Esophagus (tissue), 2 donors: ENCODE measurements at regions not wholly inside any gene's neighbourhood (a gene's known extent, or its start where the extent isn't known, plus 50 kb on each side); places are given as distances from the start of the nearest gene placed in this dataset.

ENCODE experiments used
- H3K27ac ChIP-seq, 2 donors: one replicate each; pipeline ENCODE4 v1.5.1; 2013; ENCODE audit warnings: low read depth in 2 of 2, mild to moderate bottlenecking in 2 of 2, inconsistent platforms in 1 of 2, low read length in 1 of 2, moderate library complexity in 1 of 2
- H3K27me3 ChIP-seq, 2 donors: one replicate each; pipeline ENCODE4 v1.6.1; 2013; ENCODE audit warnings: low read length in 2 of 2, control low read depth in 1 of 2, mild to moderate bottlenecking in 1 of 2; ENCODE audit not compliant: insufficient read depth in 2 of 2, control insufficient read depth in 1 of 2
- H3K36me3 ChIP-seq, 2 donors: one replicate each; pipeline ENCODE4 v1.6.1; 2013; ENCODE audit warnings: low read length in 1 of 2; ENCODE audit not compliant: control insufficient read depth in 2 of 2, insufficient read depth in 2 of 2
- H3K4me1 ChIP-seq, 2 donors: one replicate each; pipeline ENCODE4 v1.6.1; 2013; ENCODE audit warnings: low read length in 1 of 2; ENCODE audit not compliant: control insufficient read depth in 2 of 2, insufficient read depth in 2 of 2
- H3K4me3 ChIP-seq, 2 donors: one replicate each; pipeline ENCODE4 v1.5.1; 2013; ENCODE audit warnings: low read length in 2 of 2, mild to moderate bottlenecking in 2 of 2, low read depth in 1 of 2, moderate library complexity in 1 of 2
- H3K9me3 ChIP-seq, 2 donors: one replicate each; pipeline ENCODE4 v1.6.1; 2013; ENCODE audit warnings: mild to moderate bottlenecking in 2 of 2, low read depth in 1 of 2, low read length in 1 of 2, moderate library complexity in 1 of 2; ENCODE audit not compliant: control insufficient read depth in 2 of 2, insufficient read depth in 1 of 2
- WGBS, 2 donors: extraction: QIAGEN DNeasy Blood & Tissue Kit; methylation state at CpG; one replicate each; pipeline ENCODE4 v1.1.7; 2013; 5-methylcytosine and 5-hydroxymethylcytosine counted together
- donor health status: healthy with polysubstance abuse.
- donor health status: Bipolar disorder and iron deficiency.

DNA sequence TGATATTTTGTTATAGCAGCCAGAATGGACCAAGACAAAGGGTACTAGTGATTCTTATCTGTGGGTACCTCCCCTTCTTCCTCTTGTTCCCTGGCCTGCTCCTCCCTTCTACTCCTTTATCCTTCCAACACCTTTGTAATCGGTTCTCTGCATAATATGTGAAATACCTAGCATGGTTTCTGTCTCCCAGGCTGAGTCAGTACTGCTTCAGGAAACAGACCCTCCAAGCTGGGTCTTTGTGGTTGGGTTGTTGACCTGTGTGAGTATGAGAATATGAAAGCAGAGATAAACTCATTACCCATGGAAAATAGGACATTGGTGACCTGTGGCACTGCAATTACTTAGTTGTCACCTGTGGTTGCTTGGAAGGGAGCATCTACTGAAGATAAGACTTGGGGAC, 69.3 kb upstream of the KLF13 start:
- H3K4me3 ChIP-seq: no peak overlapping the region
- 76% methylated on average over 1 of the region's 1 CpG for WGBS, 2 donors
- H3K36me3 ChIP-seq: no peaks in the 10 kb centered on the region

DNA sequence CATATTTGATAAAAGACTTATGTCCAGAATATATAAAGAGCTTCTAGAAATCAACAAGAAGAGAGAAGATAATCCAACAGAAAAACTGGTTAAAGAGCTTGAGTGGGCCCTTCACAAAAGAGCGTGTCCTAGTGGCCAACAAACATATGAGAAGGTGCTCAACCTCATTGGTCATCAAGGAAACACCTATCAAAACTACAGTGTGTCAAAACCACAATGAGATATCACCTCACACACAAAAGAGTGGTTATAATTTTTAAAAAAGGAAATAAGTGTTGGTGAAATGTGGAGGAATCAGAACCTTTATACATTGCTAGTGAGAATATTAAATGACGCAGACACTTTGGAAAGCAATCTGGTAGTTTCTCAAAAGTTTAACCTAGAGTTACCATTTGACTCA, 68.4 kb upstream of the KLF13 start:
- Histone ChIP-seq H3K4me3 (no peak overlapping the region), H3K27ac (no peak overlapping the region), H3K27me3 (no peaks in the 10 kb centered on the region), H3K36me3 (no peaks in the 10 kb centered on the region), H3K9me3 (no peaks in the 10 kb centered on the region), H3K4me1 (peaks cover 5 to 12% of the 10 kb centered on the region in 2 donors)
- WGBS, 2 donors: 92 to 93% methylated on average over 2 of the region's 2 CpGs

More for the DNA sequence above, 69.3 kb upstream of the KLF13 start:
- Histone ChIP-seq H3K4me1 (peaks cover 5 to 6% of the 10 kb centered on the region in 2 donors), H3K9me3 (no peaks in the 10 kb centered on the region), H3K27ac (no peak overlapping the region), H3K27me3 (no peaks in the 10 kb centered on the region)

DNA sequence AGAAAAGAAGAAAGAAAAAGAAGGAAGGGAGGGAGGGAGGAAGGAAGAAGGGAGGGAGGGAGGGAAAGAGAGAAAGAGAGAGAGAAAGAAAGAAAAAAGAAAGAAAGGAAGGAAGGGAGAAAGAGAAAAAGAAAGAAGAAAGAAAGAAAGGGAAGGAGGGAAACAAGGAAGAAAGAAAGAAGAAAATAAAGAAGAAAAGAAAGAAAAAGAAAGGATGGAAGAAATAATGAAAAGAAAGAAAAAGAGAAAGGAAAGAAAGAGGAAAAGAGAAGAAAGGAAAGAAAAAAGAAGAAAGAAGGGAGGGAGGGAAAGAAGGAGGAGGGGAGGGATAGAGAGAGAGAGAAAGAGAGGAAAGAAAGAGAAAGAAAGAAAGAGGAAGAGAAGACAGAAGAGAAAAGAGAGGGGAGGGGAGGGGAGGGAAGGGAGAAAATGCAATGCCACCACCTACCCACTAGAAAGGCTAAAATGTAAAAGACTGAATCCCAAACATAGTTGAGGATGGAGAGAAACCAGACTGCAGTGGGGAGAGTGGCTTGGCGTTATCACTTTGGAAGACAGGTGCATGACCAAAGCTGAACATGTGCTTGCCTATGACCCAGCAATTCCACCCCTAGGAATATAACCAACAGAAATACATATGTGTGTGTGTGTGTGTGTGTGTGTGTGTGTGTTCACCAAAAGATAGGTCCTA, 66.9 kb upstream of the KLF13 start:
- no peaks in the 10 kb centered on the region for H3K36me3 ChIP-seq
- WGBS, 2 donors: 87 to 100% methylated on average over 1 of the region's 1 CpG
- H3K27me3 ChIP-seq: no peaks in the 10 kb centered on the region
- H3K27ac ChIP-seq: no peak overlapping the region
- no peak overlapping the region for H3K4me3 ChIP-seq
- peaks cover 10 to 23% of the 10 kb centered on the region in 2 donors for H3K4me1 ChIP-seq
- no peaks in the 10 kb centered on the region for H3K9me3 ChIP-seq

DNA sequence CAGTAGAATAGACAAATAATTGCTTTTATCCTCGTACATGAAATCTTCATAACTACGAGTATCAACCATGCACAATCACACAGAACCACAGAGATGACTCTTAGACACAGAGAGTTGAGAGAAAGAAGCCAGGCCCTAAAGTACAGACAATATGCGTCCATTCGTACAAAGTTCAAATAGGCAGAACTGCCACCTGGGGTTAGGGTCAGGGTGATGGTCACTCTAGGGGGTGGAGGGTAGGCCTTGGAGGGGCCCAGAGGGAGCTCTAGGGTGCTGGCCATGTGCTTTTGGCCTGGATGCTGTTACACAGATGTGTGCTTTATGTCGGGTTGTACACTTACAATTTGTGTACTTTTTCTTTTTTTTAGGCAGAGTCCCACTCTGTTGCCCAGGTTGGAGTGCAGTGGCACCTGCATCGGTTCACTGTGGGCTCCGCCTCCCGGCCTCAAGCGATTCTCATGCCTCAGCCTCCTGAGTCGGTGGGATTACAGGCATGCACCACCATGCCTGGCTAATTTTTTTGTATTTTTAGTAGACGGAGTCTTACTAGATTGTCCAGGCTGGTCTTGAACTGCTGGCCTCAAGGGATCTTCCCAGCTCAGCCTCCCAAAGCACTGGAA, 65.9 kb upstream of the KLF13 start:
- no peaks in the 10 kb centered on the region for H3K27me3 ChIP-seq
- H3K27ac ChIP-seq: no peak overlapping the region
- peaks cover 10 to 29% of the 10 kb centered on the region in 2 donors for H3K4me1 ChIP-seq
- H3K4me3 ChIP-seq: no peak overlapping the region
- no peaks in the 10 kb centered on the region for H3K9me3 ChIP-seq
- no peaks in the 10 kb centered on the region for H3K36me3 ChIP-seq
- 92 to 93% methylated on average over 11 of the region's 11 CpGs for WGBS, 2 donors

DNA sequence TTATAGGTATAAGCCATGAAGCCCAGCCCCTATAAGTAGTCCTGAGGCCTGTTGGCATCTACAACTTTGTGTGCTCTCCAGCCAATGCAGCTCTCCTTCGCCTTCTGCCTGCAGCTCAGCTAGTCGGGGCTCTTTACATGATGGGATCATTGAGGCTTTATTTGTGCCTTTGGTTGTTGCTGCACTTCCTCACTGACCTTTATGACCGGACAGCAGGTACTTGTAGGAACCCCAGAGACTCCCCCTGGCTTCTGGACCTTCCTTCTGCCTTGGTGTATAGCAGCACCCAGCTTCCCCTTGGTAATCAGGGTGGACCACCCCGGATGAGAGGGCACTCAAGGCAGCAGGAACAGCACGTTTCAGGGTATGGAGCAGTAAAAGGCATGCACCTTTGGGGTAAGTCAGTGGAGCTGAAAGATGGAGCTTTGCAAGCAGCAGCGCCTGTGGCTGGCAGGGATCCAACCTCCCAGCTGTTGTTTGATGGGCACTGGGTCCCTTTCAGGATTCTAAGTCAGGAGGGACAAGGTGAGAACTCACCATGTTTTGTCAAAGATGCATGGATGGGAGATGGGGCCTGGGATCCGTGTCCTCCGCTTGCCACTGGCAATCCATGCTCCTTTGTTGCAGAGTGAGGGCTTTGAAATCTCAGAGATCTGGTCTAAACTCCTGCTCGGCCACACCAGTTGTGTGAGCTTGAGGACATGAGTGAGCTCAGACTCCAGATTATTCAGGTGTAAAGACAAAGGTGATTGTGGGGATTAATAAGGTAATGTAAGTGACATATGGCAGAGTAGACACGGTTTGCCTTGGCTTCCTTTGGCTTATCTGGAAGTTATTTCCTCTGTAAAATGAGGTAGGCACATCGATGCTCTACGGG, 65.1 kb upstream of the KLF13 start:
- Histone ChIP-seq H3K4me1 (peaks cover 7 to 26% of the 10 kb centered on the region in 2 donors), H3K27me3 (no peaks in the 10 kb centered on the region), H3K4me3 (no peak overlapping the region), H3K36me3 (no peaks in the 10 kb centered on the region), H3K27ac (peak overlapping the region in 1 of 2 donors; percentile 8), H3K9me3 (no peaks in the 10 kb centered on the region)
- 82 to 85% methylated on average over 12 of the region's 12 CpGs for WGBS, 2 donors

DNA sequence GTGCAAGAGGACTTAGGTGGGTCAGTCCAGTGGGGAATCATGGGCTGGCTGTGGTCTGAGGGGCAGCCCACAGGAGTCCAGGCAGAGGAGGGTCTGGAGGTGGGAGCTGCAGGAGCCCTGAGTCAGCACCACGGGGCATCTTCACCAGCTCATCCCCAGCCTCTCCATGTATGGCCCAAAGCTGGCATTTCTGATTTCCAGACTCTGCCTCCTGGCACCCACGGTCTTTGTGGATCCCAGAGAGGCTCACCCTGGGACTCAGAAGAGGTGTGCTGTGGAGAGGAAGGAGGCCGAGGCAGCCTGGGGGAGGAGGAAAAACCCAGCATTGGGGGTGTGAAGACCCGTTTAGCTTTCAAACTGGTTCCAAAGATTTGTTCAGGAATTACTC, 64.5 kb upstream of the KLF13 start:
- 90 to 98% methylated on average over 4 of the region's 4 CpGs for WGBS, 2 donors
- Histone ChIP-seq H3K27ac (peak overlapping the region in 1 of 2 donors; percentile 8), H3K9me3 (no peaks in the 10 kb centered on the region), H3K27me3 (no peaks in the 10 kb centered on the region), H3K36me3 (no peaks in the 10 kb centered on the region), H3K4me3 (no peak overlapping the region), H3K4me1 (peaks cover 7 to 26% of the 10 kb centered on the region in 2 donors)

DNA sequence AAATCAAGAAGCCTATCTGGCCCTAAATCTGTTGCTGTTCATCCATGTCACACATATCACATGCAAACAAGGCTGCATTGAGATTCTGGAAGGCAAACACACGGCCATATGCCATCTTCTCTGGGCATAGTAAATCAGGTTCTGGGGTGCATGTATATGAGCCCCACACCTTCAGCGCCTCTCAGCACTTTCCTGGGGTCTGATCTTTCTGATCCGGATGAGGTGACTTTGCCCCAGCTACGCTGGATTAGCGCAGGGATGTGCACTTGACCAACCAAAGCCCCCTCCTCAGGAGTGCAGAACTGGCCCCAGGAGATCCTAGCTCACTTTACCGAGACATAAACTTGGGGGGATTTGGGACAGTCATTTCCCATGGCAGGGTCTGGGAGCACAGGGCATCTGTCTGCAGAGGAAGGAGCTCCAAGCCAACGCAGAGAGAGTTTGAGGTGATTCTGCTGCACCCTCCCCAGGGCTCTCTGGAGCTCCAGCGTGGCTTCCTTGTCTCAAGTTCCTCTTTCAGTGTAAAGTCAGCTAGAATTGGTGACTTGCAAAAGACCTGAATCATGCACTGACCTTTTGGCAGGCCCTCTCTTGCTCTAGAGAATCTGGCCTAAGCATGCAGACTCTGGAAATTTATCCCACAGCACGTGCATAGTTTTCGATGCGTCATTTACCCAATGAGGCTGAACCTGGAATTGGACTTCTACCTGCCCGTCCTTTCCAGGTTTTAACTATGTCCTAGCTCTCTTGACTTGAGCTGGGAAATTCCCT, 63.5 kb upstream of the KLF13 start:
- Histone ChIP-seq H3K27me3 (no peaks in the 10 kb centered on the region), H3K4me1 (peaks cover 7 to 26% of the 10 kb centered on the region in 2 donors)

DNA sequence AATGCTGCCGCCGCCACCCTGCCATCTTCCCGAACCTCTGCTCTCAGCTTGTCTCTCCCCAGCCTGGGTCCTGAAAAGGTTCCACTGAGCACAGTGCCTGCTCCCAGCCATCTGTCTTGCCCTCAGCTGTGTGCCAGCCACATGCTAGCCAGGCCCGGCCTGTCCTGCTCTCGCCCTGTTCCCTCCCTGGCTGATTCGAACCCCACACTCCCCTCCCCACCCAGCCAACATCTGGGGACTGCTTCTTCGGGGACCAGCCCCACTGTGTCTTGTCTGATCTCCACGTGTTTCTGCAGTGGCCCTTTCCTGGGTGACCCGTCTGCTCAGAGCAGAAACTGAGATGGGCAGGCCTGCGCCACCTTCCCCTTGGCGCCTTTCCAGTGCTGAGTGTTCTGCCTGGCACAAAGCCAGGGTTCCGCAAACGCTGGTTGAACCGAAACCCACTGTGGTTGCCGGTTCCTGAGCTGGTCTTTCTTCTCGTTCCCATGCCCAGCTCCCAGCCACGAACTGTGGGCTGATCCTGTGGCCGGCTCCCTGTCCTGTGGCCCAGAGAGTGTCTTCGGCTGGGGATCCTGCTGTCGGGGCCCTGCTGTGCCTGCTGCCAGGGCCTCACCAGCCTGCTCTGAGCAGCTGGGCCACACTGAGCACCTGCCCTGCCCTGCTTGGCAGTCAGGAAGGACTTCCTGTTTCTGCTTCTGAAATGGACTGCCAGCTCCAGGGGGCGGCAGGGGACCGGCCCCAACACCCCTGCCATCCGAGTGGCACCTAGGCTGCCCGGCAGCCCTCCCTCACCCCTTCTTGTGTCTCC, 62.7 kb upstream of the KLF13 start:
- Histone ChIP-seq H3K4me3 (no peak overlapping the region), H3K9me3 (no peaks in the 10 kb centered on the region), H3K27me3 (no peaks in the 10 kb centered on the region), H3K4me1 (peaks cover 7 to 26% of the 10 kb centered on the region in 2 donors), H3K27ac (peak overlapping the region; percentile 86 to 97), H3K36me3 (no peaks in the 10 kb centered on the region)
- WGBS, 2 donors: 39% methylated on average over 24 of the region's 24 CpGs

More for the DNA sequence above, 63.5 kb upstream of the KLF13 start:
- WGBS, 2 donors: 71 to 73% methylated on average over 12 of the region's 12 CpGs
- no peak overlapping the region for H3K4me3 ChIP-seq
- no peaks in the 10 kb centered on the region for H3K36me3 ChIP-seq
- no peaks in the 10 kb centered on the region for H3K9me3 ChIP-seq
- H3K27ac ChIP-seq: peak overlapping the region; percentile 86 to 97
